ENCODE measurements at regions not wholly inside any gene's neighbourhood (a gene's known extent, or its start where the extent isn't known, plus 50 kb on each side); places are given as distances from the start of the nearest gene placed in this dataset.

GRCh38 chr7:145599376-145599775 is 517.2 kb upstream of the CNTNAP2 start:
- no peaks in the 10 kb centered on the region for H3K36me3 Mint-ChIP-seq
- no peak for DNase-seq
- H3K4me3 ChIP-seq (ENCODE audit: low read length) = no peak overlapping the region
- ChIA-PET POLR2A (no interaction called here), CTCF (no interaction called here)
- no peaks in the 10 kb centered on the region for H3K9me3 ChIP-seq (ENCODE audit: low read length)
- H3K27ac ChIP-seq (ENCODE audit: low read depth, low read length) = no peak overlapping the region
- H3K27me3 Mint-ChIP-seq = no peaks in the 10 kb centered on the region
- no peaks in the 10 kb centered on the region for H3K4me1 ChIP-seq (ENCODE audit: insufficient read depth, low read length)
- no peaks in the 10 kb centered on the region for H3K4me1 Mint-ChIP-seq
- H3K36me3 ChIP-seq (ENCODE audit: insufficient read depth, low read length) = no peaks in the 10 kb centered on the region
- H3K4me3 Mint-ChIP-seq = no peak overlapping the region
- no peaks in the 10 kb centered on the region for H3K27me3 ChIP-seq (ENCODE audit: insufficient read depth, low read length, poor library complexity, severe bottlenecking)
- H3K9me3 Mint-ChIP-seq = peaks cover 5 to 33% (median 8%) of the 10 kb centered on the region in 5 donors
- H3K27ac Mint-ChIP-seq = no peak overlapping the region

GRCh38 chr7:145584401-145584800 is 532.2 kb upstream of the CNTNAP2 start:
- Mint-ChIP-seq H3K27me3 (peaks cover 0 to 1% of the 10 kb centered on the region in 2 donors), H3K27ac (no peak overlapping the region), H3K36me3 (no peaks in the 10 kb centered on the region), H3K9me3 (peaks cover 3 to 14% (median 7%) of the 10 kb centered on the region in 5 donors), H3K4me3 (no peak overlapping the region), H3K4me1 (no peaks in the 10 kb centered on the region)
- no peaks in the 10 kb centered on the region for H3K36me3 ChIP-seq (ENCODE audit: insufficient read depth, low read length)
- POLR2A ChIA-PET = no interaction called here
- no peak overlapping the region for H3K27ac ChIP-seq (ENCODE audit: low read depth, low read length)
- H3K4me3 ChIP-seq (ENCODE audit: low read length) = no peak overlapping the region
- H3K9me3 ChIP-seq (ENCODE audit: low read length) = no peaks in the 10 kb centered on the region
- H3K4me1 ChIP-seq (ENCODE audit: insufficient read depth, low read length) = no peaks in the 10 kb centered on the region
- DNase-seq = no peak
- no peaks in the 10 kb centered on the region for H3K27me3 ChIP-seq (ENCODE audit: insufficient read depth, low read length, poor library complexity, severe bottlenecking)
- CTCF ChIA-PET = no interaction called here

GRCh38 chr7:145582742-145583303 is 533.8 kb upstream of the CNTNAP2 start:
- no peaks in the 10 kb centered on the region for H3K27me3 ChIP-seq (ENCODE audit: insufficient read depth, low read length, poor library complexity, severe bottlenecking)
- CTCF ChIA-PET = no interaction called here
- H3K4me3 ChIP-seq (ENCODE audit: low read length) = no peak overlapping the region
- POLR2A ChIA-PET = no interaction called here
- no peaks in the 10 kb centered on the region for H3K9me3 ChIP-seq (ENCODE audit: low read length)
- Mint-ChIP-seq H3K4me1 (no peaks in the 10 kb centered on the region), H3K9me3 (peaks cover 3 to 14% (median 11%) of the 10 kb centered on the region in 5 donors), H3K36me3 (no peaks in the 10 kb centered on the region), H3K27ac (no peak overlapping the region), H3K27me3 (peaks cover 0 to 1% of the 10 kb centered on the region in 2 donors), H3K4me3 (no peak overlapping the region)
- no peak for DNase-seq
- no peaks in the 10 kb centered on the region for H3K4me1 ChIP-seq (ENCODE audit: insufficient read depth, low read length)
- H3K27ac ChIP-seq (ENCODE audit: low read depth, low read length) = no peak overlapping the region
- no peaks in the 10 kb centered on the region for H3K36me3 ChIP-seq (ENCODE audit: insufficient read depth, low read length)

- Histone ChIP-seq H3K9me3 (ENCODE audit: low read length) (no peaks in the 10 kb centered on the region), H3K4me1 (ENCODE audit: insufficient read depth, low read length) (no peaks in the 10 kb centered on the region), H3K36me3 (ENCODE audit: insufficient read depth, low read length) (no peaks in the 10 kb centered on the region), H3K27me3 (ENCODE audit: insufficient read depth, low read length, poor library complexity, severe bottlenecking) (no peaks in the 10 kb centered on the region), H3K4me3 (ENCODE audit: low read length) (no peak overlapping the region), H3K27ac (ENCODE audit: low read depth, low read length) (no peak overlapping the region)
- Mint-ChIP-seq H3K27ac (no peak overlapping the region), H3K36me3 (no peaks in the 10 kb centered on the region), H3K4me3 (no peak overlapping the region), H3K9me3 (peaks cover 4 to 24% (median 8%) of the 10 kb centered on the region in 5 donors), H3K27me3 (peaks cover 0 to 1% of the 10 kb centered on the region in 2 donors), H3K4me1 (no peaks in the 10 kb centered on the region)
- ChIA-PET POLR2A (no interaction called here), CTCF (no interaction called here)
- DNase-seq = no peak
These were observed 558.8 kb upstream of the CNTNAP2 start for GRCh38 chr7:145557805-145558204.

- H3K4me1 ChIP-seq (ENCODE audit: insufficient read depth, low read length) = no peaks in the 10 kb centered on the region
- Mint-ChIP-seq H3K27me3 (peaks cover 0 to 1% of the 10 kb centered on the region in 2 donors), H3K9me3 (peaks cover 0 to 25% (median 6%) of the 10 kb centered on the region in 5 donors), H3K4me1 (no peaks in the 10 kb centered on the region), H3K36me3 (no peaks in the 10 kb centered on the region), H3K27ac (no peak overlapping the region), H3K4me3 (no peak overlapping the region)
- H3K4me3 ChIP-seq (ENCODE audit: low read length) = no peak overlapping the region
- ChIA-PET POLR2A (no interaction called here), CTCF (no interaction called here)
- no peak for DNase-seq
- no peaks in the 10 kb centered on the region for H3K36me3 ChIP-seq (ENCODE audit: insufficient read depth, low read length)
- no peak overlapping the region for H3K27ac ChIP-seq (ENCODE audit: low read depth, low read length)
- no peaks in the 10 kb centered on the region for H3K27me3 ChIP-seq (ENCODE audit: insufficient read depth, low read length, poor library complexity, severe bottlenecking)
- no peaks in the 10 kb centered on the region for H3K9me3 ChIP-seq (ENCODE audit: low read length)
These were observed 573.4 kb upstream of the CNTNAP2 start for GRCh38 chr7:145543242-145543641.

GRCh38 chr7:145539910-145540309 is 576.7 kb upstream of the CNTNAP2 start:
- Histone ChIP-seq H3K4me3 (ENCODE audit: low read length) (no peak overlapping the region), H3K27me3 (ENCODE audit: insufficient read depth, low read length, poor library complexity, severe bottlenecking) (no peaks in the 10 kb centered on the region), H3K36me3 (ENCODE audit: insufficient read depth, low read length) (no peaks in the 10 kb centered on the region), H3K9me3 (ENCODE audit: low read length) (no peaks in the 10 kb centered on the region), H3K4me1 (ENCODE audit: insufficient read depth, low read length) (no peaks in the 10 kb centered on the region), H3K27ac (ENCODE audit: low read depth, low read length) (no peak overlapping the region)
- Mint-ChIP-seq H3K36me3 (no peaks in the 10 kb centered on the region), H3K27ac (no peak overlapping the region), H3K4me3 (no peak overlapping the region), H3K9me3 (peaks cover 3 to 14% (median 4%) of the 10 kb centered on the region in 5 donors), H3K4me1 (no peaks in the 10 kb centered on the region), H3K27me3 (no peaks in the 10 kb centered on the region)
- ChIA-PET POLR2A (no interaction called here), CTCF (no interaction called here)
- no peak for DNase-seq

- H3K36me3 ChIP-seq (ENCODE audit: insufficient read depth, low read length) = no peaks in the 10 kb centered on the region
- no peaks in the 10 kb centered on the region for H3K9me3 ChIP-seq (ENCODE audit: low read length)
- no peaks in the 10 kb centered on the region for H3K4me1 Mint-ChIP-seq
- H3K4me3 ChIP-seq (ENCODE audit: low read length) = no peak overlapping the region
- H3K27me3 ChIP-seq (ENCODE audit: insufficient read depth, low read length, poor library complexity, severe bottlenecking) = no peaks in the 10 kb centered on the region
- no peak for DNase-seq
- H3K4me1 ChIP-seq (ENCODE audit: insufficient read depth, low read length) = no peaks in the 10 kb centered on the region
- H3K27me3 Mint-ChIP-seq = no peaks in the 10 kb centered on the region
- H3K4me3 Mint-ChIP-seq = no peak overlapping the region
- no peaks in the 10 kb centered on the region for H3K36me3 Mint-ChIP-seq
- H3K27ac Mint-ChIP-seq = no peak overlapping the region
- no peak overlapping the region for H3K27ac ChIP-seq (ENCODE audit: low read depth, low read length)
- peaks cover 0 to 16% (median 6%) of the 10 kb centered on the region in 5 donors for H3K9me3 Mint-ChIP-seq
- ChIA-PET CTCF (no interaction called here), POLR2A (no interaction called here)
These were observed 582.3 kb upstream of the CNTNAP2 start for GRCh38 chr7:145534301-145534700.

- Mint-ChIP-seq H3K4me3 (no peak overlapping the region), H3K27me3 (no peaks in the 10 kb centered on the region), H3K4me1 (no peaks in the 10 kb centered on the region), H3K9me3 (peaks cover 0 to 16% (median 2%) of the 10 kb centered on the region in 5 donors), H3K36me3 (no peaks in the 10 kb centered on the region), H3K27ac (no peak overlapping the region)
- POLR2A ChIA-PET = no interaction called here
- no peak for DNase-seq
- no peak overlapping the region for H3K4me3 ChIP-seq (ENCODE audit: low read length)
- CTCF ChIA-PET = no interaction called here
- no peak overlapping the region for H3K27ac ChIP-seq (ENCODE audit: low read depth, low read length)
- H3K27me3 ChIP-seq (ENCODE audit: insufficient read depth, low read length, poor library complexity, severe bottlenecking) = no peaks in the 10 kb centered on the region
- no peaks in the 10 kb centered on the region for H3K9me3 ChIP-seq (ENCODE audit: low read length)
- H3K4me1 ChIP-seq (ENCODE audit: insufficient read depth, low read length) = no peaks in the 10 kb centered on the region
- no peaks in the 10 kb centered on the region for H3K36me3 ChIP-seq (ENCODE audit: insufficient read depth, low read length)
These were observed 596.3 kb upstream of the CNTNAP2 start for GRCh38 chr7:145520284-145520683.

GRCh38 chr7:145511004-145511403 is 605.6 kb upstream of the CNTNAP2 start:
- no peaks in the 10 kb centered on the region for H3K9me3 ChIP-seq (ENCODE audit: low read length)
- Mint-ChIP-seq H3K4me1 (no peaks in the 10 kb centered on the region), H3K9me3 (peaks cover 4 to 27% (median 5%) of the 10 kb centered on the region in 5 donors), H3K36me3 (no peaks in the 10 kb centered on the region), H3K4me3 (no peak overlapping the region), H3K27ac (no peak overlapping the region), H3K27me3 (no peaks in the 10 kb centered on the region)
- H3K4me3 ChIP-seq (ENCODE audit: low read length) = no peak overlapping the region
- H3K27ac ChIP-seq (ENCODE audit: low read depth, low read length) = no peak overlapping the region
- H3K36me3 ChIP-seq (ENCODE audit: insufficient read depth, low read length) = no peaks in the 10 kb centered on the region
- H3K4me1 ChIP-seq (ENCODE audit: insufficient read depth, low read length) = no peaks in the 10 kb centered on the region
- POLR2A ChIA-PET = no interaction called here
- H3K27me3 ChIP-seq (ENCODE audit: insufficient read depth, low read length, poor library complexity, severe bottlenecking) = no peaks in the 10 kb centered on the region
- DNase-seq = no peak
- CTCF ChIA-PET = no interaction called here

Measured in CD8-positive, alpha-beta memory T cell (primary cell).